ENCODE measurements at regions not wholly inside any gene's neighbourhood (a gene's known extent, or its start where the extent isn't known, plus 50 kb on each side); places are given as distances from the start of the nearest gene placed in this dataset.

DNA sequence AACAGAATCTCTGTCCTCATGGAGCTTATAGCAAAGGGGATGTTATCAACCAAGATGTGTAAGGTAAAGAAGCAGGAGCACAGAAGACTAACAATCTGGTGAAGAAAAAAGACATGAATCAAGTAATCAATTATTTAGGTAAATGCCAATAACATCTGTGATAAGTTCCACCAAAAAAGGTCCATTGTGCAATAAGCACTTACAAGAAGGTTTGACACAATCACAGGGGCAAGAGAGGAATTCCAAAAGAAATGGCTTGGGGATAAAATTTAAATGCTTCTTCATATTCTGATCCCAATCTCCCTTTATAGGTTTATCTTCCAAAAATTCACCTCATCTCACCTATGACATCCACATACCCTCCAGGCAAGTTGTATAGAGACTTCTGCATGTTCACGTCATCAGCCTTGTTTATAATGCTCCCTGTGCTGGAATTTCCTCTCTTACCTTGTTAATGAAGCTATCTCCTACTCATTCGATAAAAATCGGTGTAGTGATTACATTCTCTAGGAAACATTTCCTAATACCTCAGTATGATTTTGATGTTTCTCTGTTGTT lies 53.6 kb upstream of the DPT start:
- DNase-seq: no peak

DNA sequence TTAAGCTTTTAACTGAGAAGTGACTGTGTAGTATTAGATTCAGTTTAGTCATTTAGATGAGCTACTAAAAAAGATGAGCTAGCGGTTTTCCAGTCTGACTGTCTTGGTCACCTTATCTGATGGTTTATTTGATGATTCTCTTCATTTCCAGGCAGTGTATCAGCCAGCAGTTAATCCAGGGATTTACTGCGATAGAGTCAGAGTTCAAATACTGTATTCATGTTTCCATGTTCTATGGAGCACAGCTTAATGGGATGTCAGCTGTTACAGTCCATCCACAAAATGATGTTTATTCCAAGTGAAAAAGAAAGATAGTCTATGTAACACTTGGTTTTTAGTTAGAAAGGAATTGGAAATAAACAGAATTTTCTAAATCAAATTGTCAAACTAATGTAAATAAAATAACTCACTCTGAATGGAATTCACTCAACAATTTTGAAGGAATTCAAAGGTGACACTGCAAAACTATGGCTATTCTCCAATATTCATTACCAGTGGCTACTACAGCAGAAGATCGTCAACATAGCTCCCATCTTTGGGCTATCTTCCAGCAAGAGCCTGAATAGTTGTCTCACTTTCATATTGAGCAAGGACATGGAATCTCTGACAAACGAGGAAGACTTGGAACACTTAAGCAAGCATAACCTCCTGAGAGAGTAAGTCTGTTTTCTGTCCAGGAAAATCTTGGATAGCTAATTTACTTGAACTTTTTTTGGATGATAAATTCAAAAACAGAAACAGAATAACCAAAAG lies 54.6 kb upstream of the DPT start:
- DNase-seq: no peak

DNA sequence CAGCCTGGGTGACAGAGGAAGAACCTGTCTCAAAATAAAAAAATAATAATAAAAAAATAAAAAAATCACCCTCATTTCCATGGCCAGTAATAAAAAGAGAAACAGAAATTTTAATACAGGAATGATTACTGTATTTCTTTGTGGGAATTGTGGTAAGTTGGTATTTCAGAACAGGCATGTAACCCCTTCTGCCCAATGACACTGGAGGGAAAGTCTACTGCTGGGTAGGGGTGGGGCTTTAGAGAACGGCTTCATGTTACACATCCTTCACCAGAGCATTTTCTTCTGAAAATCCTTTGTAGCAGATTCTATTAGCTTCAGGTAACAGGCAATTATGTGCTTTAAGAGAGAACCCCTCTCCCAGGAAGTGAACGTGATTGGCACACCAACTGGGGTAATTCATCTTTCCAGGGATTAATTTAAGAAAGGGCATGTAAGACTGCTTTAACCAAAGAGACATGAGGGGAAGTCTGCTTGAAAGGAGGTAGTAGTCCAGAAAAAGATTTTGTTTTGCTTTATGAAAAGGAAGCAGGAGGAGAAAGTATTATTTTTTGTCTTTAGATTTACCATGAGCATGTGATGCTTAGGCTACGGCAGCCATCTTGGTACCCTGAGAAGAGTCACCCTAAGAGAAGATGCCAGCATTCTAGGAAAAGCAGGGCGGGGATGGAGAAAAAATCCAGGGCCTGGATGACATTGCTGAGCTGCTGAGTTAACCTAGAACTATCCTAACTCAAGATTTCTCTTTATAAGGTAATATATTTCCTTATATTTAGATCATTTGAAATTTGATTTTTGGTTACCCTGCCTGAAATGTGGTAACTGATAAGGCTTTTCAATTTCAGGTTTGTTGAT lies 57.7 kb upstream of the DPT start:
- no peak for DNase-seq

DNA sequence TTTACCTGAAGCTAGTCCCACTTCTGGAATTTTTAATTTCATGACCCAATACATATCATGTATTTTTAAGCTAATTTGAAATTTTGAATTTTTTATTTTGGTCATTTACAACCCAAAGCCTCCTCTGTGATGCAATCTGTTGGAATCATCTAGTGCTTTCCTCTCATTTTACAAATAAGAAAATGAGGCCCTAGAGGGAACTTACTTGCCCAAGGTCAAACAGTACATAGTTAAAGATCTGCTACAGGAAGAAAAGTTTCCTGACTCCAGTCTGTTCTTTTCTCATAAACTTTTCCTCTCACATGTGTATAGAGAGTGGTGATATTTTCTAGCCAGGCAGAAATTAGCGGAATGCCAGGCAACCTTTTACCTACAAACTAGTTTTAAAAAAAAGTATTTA lies 59.3 kb upstream of the DPT start:
- no peak for DNase-seq

DNA sequence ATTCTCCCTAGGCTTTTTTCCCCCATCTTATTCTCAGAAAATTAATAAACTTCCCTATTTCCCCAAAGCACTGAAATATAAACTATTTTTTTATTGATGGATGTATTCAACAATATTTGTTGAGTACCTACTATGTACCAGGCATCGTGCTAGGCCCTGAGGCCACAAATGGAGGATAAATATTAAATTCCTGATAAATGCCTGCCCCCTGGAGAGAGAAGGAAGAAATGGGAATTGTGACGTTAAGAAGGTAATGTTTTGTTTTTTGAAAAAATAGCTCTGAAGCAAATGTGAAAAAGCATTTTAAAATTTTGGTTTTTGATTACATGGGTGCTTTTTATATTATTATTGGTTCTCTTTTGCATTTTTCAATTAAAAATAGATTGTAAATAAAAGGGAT lies 60.5 kb upstream of the DPT start:
- DNase-seq: no peak

DNA sequence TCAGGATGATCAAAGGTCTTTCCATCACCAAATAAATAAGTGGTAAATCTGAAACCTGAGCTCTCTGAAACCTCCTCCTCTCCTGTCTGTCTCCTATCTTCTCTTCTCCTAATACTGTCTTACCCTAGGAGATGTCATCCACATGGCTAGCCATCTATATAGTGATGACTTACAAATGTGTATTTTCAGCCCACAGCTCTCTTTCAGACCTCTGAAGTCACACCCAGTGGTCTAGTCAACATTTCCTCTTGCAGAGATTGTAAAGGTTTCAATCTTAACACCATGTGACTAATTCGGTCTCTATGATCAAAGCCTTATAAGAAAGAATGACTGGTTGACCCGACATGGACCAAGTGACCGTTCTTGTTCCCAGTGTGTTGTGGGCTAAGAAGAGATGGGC lies 63.1 kb upstream of the DPT start:
- DNase-seq: no peak

DNA sequence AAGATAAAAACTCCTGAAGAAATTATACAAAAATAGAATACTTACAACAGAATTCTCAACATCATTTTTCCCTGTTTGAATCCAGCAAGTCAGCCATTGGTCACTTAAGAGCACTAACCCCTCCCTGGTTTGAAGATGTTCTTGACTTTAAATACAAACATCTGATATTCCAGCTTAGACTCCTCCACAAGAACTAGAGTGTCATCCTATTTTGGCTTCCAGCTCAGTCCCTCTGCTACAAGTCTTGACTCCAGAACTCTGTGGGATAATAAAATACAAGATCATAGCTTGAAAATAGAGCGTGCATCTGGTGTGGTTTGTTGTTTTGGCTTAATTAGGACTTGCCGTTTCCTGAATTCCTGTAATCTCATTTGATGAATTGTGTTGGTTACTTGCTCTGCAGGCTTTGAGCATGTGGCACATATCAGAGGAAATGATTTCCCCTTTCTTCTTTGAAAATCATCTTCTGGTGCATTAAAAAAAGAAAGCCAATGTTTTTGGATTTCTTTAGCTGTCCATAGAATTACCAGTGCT lies 63.7 kb upstream of the DPT start:
- no peak for DNase-seq

DNA sequence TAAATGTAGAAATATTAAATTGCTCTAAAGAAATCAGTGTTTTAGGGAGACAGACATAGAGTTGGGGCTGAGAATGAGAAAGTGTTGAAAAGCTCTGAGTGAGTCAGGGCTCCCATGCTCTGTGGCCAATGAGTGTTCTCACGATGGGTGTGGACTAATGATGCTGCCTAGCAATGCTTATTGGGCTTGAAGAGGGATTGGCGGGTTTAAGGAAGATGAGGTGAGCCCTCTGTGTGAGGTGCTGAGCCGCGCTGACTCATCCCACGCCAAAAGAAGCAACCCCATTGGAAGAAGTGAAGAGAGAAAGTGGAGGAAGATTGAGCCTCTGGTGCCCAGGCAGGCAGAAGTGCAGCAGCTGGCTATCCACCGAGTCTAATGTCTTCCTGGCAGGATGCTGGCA lies 65.1 kb upstream of the DPT start:
- DNase-seq: no peak

DNA sequence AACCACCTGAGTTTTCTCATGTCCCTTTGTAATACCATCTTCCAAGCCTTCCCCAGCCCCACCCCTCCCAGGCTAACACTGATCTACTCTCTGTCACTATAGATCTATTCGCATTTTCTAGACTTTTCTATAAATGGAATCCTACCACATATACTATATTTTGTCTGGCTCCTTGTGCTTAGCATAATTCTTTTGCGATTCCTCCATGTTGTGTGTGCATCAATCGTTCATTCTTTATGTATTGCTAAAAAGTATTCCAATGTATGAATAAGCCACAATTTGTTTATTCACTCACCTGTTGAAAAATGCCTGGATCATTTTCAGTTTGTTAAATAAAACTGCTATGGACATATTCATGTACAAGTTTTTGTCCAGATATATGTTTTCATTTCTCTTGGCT lies 66.7 kb upstream of the DPT start:
- DNase-seq: no peak

DNA sequence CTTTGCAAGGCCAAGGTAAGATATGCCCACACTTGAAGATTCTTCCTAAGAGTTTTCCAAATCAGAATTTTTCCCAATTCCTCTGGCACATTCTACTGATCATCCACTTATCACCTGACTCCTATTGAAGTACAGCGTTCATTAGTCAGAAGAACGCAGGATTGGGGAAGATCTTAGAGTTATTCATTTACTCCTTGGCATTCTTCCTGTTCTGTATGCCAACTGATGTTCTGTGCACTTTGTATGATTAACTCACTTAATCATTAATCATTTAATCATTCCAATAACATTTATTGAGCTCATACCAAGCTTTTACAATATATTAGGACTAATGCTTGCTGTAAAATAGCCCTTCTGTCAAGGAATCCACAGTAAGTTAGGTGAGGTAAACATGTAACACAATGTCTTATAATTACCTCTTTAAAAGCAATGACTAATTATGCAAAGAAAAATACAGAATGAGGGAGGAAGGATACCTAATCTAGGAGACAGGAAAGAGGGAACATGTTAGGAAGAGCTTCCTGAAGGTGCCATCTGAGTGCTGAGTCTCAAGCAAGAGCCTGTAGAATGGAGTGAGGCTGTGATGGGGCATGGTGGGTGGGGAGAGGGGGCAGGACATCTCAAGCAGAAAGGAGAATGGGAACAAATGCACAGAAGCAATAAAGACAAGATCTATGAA lies 71.1 kb upstream of the DPT start:
- DNase-seq: no peak

DNA sequence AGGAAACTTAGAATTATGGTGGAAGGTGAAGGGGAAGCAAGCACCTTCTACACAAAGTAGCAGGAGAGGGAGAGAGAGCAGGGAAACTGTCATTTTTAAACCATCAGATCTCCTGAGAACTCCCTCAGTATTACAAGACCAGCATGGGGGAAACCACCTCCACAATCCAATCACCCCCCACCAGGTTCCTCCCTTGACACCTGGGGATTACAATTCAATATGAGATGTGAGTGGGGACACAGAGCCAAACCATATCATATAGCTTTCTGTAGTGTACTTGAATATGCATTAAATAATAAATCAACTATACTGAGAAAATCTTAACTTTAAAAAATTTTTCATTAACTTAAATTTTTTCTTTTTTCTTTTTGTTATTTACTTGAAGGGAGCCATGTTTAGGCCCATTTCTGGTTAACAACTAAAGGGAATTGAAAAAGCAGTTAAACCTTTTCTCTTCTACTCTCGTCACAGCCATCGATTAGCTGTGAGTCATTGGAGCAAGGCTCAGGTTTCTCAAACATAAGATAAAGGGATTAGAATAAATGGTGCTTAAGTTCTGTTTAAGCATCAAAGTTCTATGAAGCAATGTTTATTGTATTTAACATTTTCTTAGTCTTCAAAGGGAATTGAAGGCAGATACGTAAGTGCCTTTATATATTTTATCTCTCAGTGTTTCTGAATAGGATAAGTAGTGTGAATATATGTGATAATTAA lies 72.2 kb upstream of the DPT start:
- no peak for DNase-seq

DNA sequence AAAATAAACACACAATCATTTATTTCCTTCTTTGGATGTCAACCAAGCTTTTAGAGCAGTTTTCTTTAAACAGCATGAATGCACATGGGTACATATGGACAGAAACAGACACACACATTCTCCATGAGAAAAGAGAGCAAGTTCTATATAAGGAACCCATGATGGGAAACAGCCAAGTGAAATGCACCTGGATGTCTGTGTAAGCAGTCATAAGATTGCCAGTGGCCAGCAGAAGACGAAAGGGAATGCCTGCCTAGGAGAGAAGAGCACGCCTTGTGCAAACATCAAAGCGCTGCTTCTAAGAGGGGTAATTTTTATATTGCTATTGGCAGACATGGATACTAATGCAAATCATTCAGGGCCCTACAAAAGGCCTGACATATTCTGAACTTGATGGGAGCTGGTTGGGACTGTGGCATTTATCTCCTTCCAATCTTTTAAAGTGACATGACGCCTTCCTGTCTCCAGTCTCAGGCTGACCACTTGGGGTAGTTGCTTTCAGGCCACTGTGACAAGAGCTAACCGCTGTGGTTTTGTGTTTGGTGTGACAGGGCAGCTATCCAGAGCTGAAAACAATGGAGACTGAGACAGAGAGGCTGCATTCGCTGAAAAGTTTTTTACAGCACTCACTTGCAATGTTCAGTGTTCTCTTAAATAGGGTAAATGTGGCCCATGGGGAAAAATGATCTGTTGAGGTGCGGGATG lies 75.0 kb upstream of the DPT start:
- DNase-seq: no peak

DNA sequence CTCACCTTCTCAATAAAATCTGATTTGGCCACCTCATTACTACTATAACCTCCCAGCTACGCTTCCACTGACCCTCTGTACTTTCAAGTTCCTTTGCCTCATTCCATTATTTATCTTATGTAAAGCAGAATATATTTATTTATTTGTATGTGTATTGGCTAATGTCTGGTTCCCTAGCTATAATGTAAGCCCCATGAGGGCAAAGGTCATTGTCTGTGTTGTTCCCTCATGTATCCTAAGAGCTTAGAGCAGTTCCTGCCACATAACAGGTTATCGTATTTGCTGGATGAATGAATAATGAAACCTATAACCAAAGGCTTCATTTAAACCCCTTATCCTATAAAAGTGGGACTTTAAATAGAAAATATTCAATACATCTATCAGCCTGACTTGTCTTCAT lies 77.9 kb upstream of the DPT start:
- DNase-seq: no peak

DNA sequence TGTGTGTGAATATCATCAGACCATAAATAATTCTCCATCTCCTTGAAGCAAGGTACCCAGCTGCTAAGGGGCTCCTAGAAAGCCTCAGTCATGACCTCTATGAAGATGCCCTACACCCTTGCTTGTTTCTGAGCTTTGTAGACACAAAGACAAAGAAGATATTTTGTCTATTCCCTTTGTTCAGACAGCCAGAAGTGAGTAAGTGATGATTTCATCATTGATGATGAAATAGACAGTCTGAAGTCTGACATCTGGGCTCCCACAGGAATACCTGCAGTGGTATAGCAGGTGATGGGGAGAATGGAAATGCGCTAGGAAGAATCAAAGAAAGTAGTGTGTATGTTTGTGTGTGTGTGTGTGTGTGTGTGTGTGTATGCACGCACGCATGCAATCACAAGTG lies 82.2 kb upstream of the DPT start:
- no peak for DNase-seq

DNA sequence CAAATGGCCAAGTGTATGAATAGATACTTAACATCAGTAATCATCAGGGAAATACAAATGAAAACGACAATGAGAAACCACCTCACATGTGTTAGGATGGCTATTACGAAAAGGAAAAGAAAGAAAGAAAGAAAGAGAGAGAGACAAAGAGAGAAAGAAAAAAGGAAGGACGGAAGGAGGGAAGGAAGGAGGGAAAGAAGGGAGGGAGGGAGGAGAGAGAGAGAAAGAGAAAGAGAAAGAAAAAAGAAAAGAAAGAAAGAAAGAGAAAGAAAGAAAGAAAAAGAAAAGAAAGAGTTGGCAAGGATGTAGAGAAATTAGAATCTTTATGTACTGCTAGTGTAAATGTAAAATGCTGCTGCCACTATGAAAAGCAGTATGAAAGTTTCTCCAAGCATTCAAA lies 90.7 kb upstream of the DPT start:
- no peak for DNase-seq

DNA sequence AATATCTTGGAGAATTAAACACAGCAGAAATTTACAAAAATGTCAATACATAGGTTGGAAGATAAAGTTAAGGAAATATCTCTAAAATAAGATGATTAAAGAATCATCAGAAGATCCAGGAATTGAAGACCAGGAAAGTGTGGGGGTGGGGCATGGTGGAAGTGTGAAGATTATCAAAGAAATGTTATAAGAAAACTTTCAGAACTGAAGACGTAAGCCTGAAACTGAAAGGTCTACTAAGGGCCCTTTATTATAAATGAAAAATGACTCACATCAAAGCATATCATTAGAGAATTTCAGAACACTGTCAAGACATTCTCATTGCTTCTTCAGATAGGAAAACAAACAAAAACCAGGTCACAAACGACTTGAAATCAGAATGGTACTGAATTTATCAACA lies 92.4 kb upstream of the DPT start:
- no peak for DNase-seq

DNA sequence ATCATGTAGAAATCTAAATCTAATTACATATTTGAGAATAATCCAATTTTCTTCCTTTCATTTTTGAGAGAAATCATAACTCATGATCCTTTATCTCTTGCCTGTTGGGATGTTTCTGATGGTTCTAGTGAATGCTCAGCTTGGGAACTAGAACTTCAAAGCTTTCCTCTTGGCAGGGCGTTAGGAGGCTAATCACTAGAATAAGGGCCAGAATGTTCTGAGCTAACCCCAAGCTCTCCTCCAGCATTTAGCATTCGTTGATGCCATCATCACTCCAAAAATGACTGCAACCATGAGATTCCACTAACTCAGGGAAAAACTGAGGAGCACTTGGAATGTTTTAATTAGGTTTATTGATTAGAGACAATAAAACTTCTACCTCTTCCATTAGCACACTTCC lies 93.9 kb upstream of the DPT start:
- no peak for DNase-seq

DNA sequence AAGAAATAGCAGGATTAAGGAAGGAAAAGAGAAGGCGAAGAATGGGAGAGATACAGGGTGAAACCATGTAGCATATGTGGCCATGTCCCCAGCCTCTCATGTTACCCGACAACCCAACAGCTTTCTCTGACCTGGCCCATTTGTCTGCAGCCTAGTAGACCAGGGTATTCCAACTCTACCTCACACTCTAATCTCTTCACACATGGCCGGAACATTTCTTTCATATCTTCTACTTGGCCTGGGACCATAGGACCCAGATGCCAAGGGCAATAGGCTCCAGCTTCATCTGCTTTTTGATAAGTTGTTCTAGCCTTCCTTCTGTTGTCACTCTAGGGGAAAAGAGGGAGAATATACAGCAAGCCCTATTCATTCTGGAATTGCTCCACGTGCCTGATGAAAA lies 95.0 kb upstream of the DPT start:
- no peak for DNase-seq

DNA sequence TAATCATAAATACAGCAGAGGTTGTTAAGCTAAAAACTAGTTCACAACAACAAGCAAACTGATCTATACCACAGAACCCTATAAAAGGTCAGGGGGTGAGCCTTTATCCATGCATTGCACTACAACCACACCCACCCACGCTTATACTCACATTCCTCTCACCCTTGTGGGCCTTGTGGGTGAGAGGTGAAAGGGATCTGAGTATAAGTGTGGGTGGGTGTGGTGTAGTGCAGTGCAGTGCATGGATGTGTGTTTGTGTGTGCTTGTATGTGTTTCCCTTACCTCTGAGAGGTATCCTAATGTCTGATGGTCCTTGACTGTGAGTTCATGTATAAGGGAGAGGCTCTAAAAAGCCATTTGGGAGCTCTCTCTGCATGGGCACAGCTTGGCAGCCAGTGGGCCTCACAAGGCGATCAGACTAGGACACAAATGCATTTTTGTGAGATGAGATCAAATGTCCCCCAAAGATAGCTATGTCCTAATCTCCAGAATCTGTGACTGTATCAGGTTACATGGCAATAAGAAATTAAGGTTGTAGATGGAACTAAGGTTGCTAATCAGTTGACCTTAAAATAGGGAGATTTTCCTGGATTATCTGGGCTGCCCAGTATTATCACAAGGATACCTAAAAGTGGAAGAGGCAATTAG lies 95.5 kb upstream of the DPT start:
- no peak for DNase-seq

DNA sequence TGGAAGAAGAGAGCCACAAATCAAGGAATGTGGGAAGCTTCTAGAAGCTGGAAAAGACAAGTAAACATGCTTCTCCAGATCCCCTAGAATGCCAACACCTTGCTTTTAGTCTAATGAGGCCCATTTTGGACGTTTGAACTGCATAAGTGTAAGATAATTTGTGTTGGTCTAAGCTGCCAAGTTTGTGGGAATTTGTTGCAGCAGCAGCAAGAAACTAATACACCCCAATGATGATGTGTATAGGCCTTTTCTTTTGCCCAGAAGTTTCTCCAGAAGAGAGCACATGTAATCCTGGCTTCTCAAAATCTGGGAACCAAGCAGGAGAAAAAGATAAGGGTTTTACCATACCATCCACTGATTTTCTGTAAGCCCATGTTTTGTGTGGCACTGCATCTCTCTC lies 96.1 kb upstream of the DPT start:
- no peak for DNase-seq

DNA sequence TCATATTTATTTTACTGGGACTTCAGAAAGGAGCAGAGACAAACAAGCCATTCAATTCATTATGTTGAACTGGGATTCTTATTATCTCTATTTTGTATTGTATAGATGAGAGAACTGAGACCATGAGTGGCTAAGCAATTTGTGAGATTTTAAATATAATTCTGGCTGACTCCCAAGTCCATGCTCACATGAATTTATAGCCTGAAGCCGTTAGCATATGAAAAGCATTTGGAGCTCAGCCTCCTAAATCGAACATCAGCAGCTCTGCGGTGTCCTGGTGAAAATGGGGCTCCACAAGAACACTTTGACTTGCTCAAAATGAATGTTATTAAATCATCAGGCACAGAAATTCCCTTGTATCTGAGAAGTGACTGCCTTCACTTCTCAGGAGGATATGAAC lies 96.8 kb upstream of the DPT start:
- no peak for DNase-seq

DNA sequence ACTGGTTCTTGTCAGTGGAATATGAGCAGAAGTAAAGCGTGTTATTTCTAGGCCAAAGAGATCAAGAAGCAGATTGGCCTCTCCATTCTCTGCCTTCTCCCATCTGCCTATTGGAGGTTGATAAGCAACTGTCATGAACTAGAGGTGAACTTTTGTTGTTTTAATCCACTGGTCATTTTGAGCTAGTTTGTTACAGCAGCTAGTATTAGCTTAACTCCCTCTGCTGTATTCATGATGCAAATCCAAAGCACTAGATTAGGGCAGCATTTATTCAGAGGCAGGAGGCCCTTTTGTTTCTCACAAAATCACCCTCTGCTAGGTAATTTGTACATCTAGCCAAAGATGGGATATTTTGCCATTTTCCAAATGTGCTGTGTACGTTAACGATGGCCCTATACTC lies 97.3 kb upstream of the DPT start:
- DNase-seq: no peak
